Fibroblast of skin of right biceps (primary cell): ENCODE measurements at regions not wholly inside any gene's neighbourhood (a gene's known extent, or its start where the extent isn't known, plus 50 kb on each side); places are given as distances from the start of the nearest gene placed in this dataset.
A peak's percentile ranks its signal among the peaks of the same experiment; 100 is the strongest.
"Not testable (repeated sequence)": the region's sequence is repeated elsewhere in the genome, so short reads cannot be mapped to it uniquely, and the experiment has no call there.

Experiments
- DNase-seq: peaks from one replicate; pipeline ENCODE4 v3.0.0-alpha.2; 2013

GRCh38 chr5:52623291-52623690 lies 164.4 kb upstream of the ITGA1 start:
- no peak for DNase-seq

DNA sequence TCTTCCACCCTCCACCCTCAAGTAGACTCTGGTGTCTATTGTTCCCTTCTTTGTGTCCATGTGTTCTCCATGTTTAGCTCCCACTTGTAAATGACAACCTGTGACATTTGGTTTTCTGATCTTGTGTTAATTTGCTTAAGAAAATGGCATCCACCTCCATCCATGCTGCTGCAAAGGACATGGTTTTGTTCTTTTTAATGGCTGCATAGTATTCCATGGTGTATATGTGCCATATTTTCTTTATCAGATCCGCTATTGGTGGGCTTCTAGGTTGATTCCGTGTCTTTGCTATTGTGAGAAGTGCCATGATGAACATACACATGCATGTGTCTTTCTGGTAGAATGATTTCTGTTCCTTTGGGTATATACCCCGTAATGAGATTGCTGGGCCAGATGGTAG lies 163.4 kb upstream of the ITGA1 start:
- DNase-seq, result no peak

- DNase-seq, result no peak
Observed at GRCh38 chr5:52626312-52626711, 161.4 kb upstream of the ITGA1 start.

DNA sequence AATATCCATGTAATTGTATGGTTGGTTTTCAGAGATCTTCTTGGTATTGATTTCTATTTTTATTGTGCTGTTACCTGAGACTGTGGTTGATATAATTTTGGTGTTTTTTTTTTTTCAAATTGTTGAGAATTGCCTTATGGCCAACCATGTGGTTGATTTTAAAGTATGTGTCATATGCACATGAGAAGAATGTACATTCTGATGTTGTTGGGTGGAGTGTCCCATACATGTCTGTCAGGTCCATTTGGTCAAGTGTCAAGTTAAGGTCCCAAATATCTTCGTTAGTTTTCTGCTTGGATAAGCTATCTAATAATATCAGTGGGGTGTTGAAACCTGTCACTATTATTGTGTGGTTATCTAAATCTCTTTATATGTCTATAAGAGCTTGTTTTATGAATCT lies 160.0 kb upstream of the ITGA1 start:
- DNase-seq, result no peak

DNA sequence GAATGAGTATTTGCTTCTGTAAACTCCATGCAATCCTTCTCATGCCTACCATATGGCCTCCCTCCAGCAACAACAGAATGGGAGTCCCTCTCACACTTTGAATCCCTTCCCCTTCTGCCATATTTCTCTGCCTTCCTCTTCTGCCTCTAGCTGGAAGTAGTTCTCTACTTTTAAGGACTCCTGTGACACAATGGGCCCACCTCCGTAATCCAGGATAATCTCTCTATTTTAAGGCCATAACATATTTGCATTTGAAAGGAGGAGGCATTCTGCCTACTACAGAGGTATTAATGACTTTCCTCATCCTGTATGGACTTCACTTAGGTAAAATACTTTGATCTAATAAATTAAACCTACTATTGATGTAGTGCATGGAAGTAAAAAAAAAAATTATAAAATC lies 155.4 kb upstream of the ITGA1 start:
- no peak for DNase-seq

DNA sequence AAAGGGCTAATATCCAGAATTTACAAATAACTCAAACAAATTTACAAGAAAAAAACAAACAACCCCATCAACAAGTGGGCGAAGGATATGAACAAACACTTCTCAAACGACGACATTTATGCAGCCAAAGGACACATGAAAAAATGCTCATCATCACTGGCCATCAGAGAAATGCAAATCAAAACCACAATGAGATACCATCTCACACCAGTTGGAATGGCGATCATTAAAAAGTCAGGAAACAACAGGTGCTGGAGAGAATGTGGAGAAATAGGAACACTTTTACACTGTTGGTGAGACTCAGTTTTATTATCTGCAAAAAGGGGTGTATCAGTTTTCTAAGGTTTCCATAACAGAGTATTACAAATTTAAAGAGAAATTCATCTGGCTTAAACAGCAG lies 153.5 kb upstream of the ITGA1 start:
- not testable (repeated sequence) for DNase-seq

- DNase-seq, result no peak
Observed at GRCh38 chr5:52638732-52639131, 149.0 kb upstream of the ITGA1 start.

- no peak for DNase-seq
Observed at GRCh38 chr5:52648726-52649125, 139.0 kb upstream of the ITGA1 start.

DNA sequence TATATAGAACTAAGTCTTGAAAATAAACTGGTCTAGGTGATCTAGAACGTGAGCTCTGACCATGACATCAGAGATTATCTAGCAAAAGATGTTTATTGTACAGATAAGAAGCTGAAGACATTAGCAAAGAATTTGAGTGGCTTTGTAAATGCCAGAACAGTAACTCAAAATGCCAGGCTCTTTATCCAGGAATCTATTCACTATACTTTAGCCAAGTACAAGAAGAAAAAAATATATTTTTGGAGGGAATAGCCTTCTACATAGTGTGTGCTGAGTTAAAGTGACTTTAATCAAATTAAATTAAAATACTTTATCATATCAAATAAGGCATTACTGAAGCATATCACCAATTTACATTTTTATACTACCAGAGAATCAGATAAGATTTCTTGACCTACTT lies 132.6 kb upstream of the ITGA1 start:
- no peak for DNase-seq

GRCh38 chr5:52656569-52657246 lies 131.0 kb upstream of the ITGA1 start:
- DNase-seq, result no peak

- peak; percentile 38 for DNase-seq
Observed at GRCh38 chr5:52657247-52657645, 130.5 kb upstream of the ITGA1 start.

DNA sequence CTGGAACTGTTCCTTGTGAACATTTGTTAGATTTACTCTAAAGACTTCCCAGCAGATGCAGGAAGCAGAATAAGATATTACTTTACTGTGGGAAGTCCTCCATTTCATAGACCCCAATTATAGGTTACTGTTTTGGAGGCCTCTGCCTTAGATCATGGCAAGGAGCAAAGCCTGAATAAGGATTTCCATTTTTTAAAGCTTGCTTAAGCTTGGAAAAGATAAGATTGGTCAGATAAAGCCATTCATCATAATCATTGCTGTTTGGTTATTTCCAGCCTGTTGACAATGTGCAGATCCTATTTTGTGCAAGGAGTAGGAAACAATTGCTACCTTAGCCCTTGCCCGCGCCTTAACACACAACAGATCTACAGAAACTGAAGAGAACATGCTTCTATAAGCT lies 129.5 kb upstream of the ITGA1 start:
- no peak for DNase-seq

DNA sequence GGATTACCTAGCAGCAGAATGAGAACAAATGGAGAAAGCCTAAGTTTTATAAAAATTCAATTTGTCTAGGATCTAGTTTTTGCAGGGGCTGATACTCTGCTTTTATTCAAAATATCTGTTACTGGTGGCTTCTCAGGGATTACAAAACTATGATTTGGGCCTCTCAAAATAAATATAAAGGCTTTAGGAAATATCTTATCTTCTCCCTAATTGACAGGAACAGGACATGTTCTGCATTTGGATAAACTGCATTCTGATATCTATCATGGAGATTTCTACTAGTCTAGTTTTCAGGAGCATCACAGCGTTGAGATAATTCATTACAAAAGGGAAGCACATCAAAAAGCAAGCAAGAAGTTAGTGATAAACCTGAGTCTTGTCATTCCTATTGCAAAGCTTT lies 127.1 kb upstream of the ITGA1 start:
- DNase-seq, result no peak

GRCh38 chr5:52661903-52662595 lies 125.7 kb upstream of the ITGA1 start:
- DNase-seq, result no peak

GRCh38 chr5:52665559-52665958 lies 122.2 kb upstream of the ITGA1 start:
- DNase-seq, result peak; percentile 33

- no peak for DNase-seq
Observed at GRCh38 chr5:52668139-52668538, 119.6 kb upstream of the ITGA1 start.

GRCh38 chr5:52668544-52669185 lies 119.1 kb upstream of the ITGA1 start:
- DNase-seq, result no peak

DNA sequence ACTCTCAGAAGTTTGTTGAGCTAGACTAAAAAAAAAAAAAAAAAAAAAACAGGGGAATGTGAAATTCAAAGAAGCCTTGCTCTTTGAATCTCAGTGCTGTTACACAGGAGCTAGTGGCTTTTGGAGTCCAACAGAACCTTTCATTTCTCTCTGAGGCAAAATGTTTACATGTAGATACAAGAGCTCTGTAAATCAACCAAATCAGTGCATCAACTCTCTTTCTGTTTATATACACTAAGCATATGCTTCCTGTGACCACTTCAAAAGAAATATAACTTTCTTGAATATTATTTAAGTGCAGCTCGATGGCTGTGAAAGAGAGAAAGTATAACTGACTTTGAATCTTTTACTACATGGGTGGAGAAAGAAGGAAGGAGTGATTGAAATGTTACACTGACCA lies 115.3 kb upstream of the ITGA1 start:
- no peak for DNase-seq

GRCh38 chr5:52673495-52673894 lies 114.2 kb upstream of the ITGA1 start:
- no peak for DNase-seq

DNA sequence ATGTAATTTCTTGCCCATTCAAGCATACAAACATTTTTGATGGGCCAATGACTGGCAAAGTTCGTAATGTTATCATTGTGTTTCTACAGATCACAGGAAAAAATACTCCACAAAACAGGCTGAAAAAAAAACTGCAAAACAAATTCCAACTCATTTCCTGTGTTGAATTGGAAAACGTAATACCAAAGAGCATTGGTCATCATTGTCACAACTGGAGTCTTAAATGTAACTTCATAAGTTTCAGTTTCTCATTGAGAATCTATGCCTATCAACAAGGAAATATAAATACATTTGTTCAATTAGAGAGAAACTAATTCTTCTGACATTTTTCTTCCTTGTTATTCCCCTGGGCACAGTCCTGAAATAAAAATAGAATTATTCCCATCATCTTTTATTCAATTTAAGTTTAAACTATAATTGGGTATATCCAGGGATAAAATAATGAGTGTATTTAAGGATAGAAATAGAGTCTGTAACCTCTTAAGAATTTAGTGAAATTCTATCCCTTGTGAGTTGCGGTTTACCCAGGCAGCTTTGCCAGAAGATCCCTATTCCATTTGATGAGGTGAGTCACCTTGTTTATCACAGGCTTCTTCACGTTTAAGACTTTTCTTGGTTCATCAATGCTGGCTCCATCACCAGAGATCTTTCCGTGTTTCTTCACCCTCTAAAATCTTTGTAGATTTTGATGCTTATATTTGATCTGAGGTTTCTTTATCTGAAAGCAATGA lies 112.7 kb upstream of the ITGA1 start:
- peak; percentile 83 for DNase-seq

DNA sequence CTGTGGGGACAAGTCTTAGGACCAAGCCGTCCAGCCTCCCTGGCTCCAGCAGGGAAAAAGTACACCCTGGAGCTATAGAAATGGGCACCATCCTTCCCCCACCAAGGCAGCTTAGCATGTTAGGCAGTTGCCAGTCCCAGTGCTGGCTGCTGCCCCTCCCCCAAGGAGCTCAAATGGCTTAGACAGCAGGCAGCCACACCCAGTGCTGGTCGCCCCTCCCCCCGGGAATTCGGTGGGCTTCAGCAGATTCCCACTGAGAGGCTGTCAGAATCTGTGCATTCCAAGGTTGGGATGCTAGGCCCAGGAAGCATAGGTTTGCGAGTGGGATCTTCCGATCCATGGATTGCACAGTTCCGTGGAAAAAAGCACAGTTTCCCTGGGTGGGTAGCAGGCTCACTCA lies 105.2 kb upstream of the ITGA1 start:
- DNase-seq, result no peak

DNA sequence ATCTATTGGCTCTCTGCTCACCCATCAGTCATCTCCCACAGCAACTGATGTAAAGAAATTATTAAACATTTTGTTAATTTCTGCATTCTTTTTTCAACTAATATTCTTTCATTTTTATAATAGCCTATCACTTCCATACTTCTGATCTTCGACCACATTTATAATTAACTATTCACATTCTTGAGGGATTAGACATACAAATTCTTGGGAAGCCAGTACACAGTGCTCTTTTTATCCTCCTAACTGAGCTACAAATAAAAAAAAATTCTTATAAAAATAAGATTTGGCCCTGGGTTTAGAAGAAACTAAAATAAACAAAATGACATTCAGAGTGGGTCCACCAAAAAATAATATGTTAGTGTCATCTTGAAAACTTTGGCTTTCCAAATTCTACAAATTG lies 103.7 kb upstream of the ITGA1 start:
- DNase-seq, result peak; percentile 33

GRCh38 chr5:52685566-52685965 lies 102.2 kb upstream of the ITGA1 start:
- no peak for DNase-seq

- no peak for DNase-seq
Observed at GRCh38 chr5:52685971-52686370, 101.7 kb upstream of the ITGA1 start.
